ENCODE measurements at regions not wholly inside any gene's neighbourhood (a gene's known extent, or its start where the extent isn't known, plus 50 kb on each side); places are given as distances from the start of the nearest gene placed in this dataset.

GRCh38 chr7:155889636-155890511, 77.6 kb upstream of the SHH start:
- Histone ChIP-seq H3K9me3 (ENCODE audit: low read length) (no peaks in the 10 kb centered on the region), H4K20me1 (ENCODE audit: insufficient read depth) (no peaks in the 10 kb centered on the region), H3K79me2 (replicated peaks; ENCODE audit: insufficient read depth, low read length) (no peaks in the 10 kb centered on the region), H3K4me3 (ENCODE audit: low read length) (no peak overlapping the region), H3K27ac (ENCODE audit: low read length) (no peak overlapping the region), H3K9me2 (ENCODE audit: insufficient read depth, low read length) (no peaks in the 10 kb centered on the region), H2AFZ (ENCODE audit: low read depth, low read length) (no peak overlapping the region), H3K4me2 (ENCODE audit: low read length) (no peak overlapping the region), H3F3A (ENCODE audit: insufficient read depth, low read length, poor library complexity, severe bottlenecking) (no peaks in the 10 kb centered on the region), H3K9ac (ENCODE audit: low read length) (no peak overlapping the region), H3K27me3 (ENCODE audit: insufficient read depth, low read depth, low read length) (no peaks in the 10 kb centered on the region), H3K36me3 (ENCODE audit: insufficient read depth, low read length) (no peaks in the 10 kb centered on the region)
- no peak for TF ChIP-seq RAD21 (conservative IDR thresholded peaks at IDR 0.05)
- no peak for TF ChIP-seq MXI1 (conservative IDR thresholded peaks at IDR 0.05; ENCODE audit: poor library complexity, severe bottlenecking)
- no peak for TF ChIP-seq POLR2AphosphoS5 (IDR thresholded peaks at IDR 0.05)
- no peak for TF ChIP-seq CTCF (IDR thresholded peaks at IDR 0.05; ENCODE audit: poor library complexity, severe bottlenecking)
- no peak for TF ChIP-seq EZH2 (IDR thresholded peaks at IDR 0.05; ENCODE audit: borderline replicate concordance, insufficient read depth, low read length, poor library complexity, severe bottlenecking)
- no peak for TF ChIP-seq TAF1 (IDR thresholded peaks at IDR 0.05; ENCODE audit: low read depth)
- no peak for TF ChIP-seq REST (IDR thresholded peaks at IDR 0.05; ENCODE audit: borderline replicate concordance)
- no peak for TF ChIP-seq SMC3 (conservative IDR thresholded peaks at IDR 0.05; ENCODE audit: poor library complexity)

GRCh38 chr7:155887174-155887525, 74.9 kb upstream of the SHH start:
- no peak overlapping the region for H2AFZ ChIP-seq (ENCODE audit: low read depth, low read length)
- no peaks in the 10 kb centered on the region for H3K79me2 ChIP-seq (replicated peaks; ENCODE audit: insufficient read depth, low read length)
- no peak overlapping the region for H3K4me2 ChIP-seq (ENCODE audit: low read length)
- no peak overlapping the region for H3K4me3 ChIP-seq (ENCODE audit: low read length)
- no peaks in the 10 kb centered on the region for H4K20me1 ChIP-seq (ENCODE audit: insufficient read depth)
- H3K27ac ChIP-seq (ENCODE audit: low read length) = no peak overlapping the region
- no peaks in the 10 kb centered on the region for H3K36me3 ChIP-seq (ENCODE audit: insufficient read depth, low read length)
- no peaks in the 10 kb centered on the region for H3K9me3 ChIP-seq (ENCODE audit: low read length)
- H3K9me2 ChIP-seq (ENCODE audit: insufficient read depth, low read length) = no peaks in the 10 kb centered on the region
- no peaks in the 10 kb centered on the region for H3F3A ChIP-seq (ENCODE audit: insufficient read depth, low read length, poor library complexity, severe bottlenecking)
- no peak overlapping the region for H3K9ac ChIP-seq (ENCODE audit: low read length)
- no peaks in the 10 kb centered on the region for H3K27me3 ChIP-seq (ENCODE audit: insufficient read depth, low read depth, low read length)
- TF ChIP-seq REST (IDR thresholded peaks at IDR 0.05; ENCODE audit: borderline replicate concordance) (no peak), EP300 (conservative IDR thresholded peaks at IDR 0.05; ENCODE audit: poor library complexity, severe bottlenecking) (no peak), MXI1 (conservative IDR thresholded peaks at IDR 0.05; ENCODE audit: poor library complexity, severe bottlenecking) (no peak), TAF1 (IDR thresholded peaks at IDR 0.05; ENCODE audit: low read depth) (no peak), RAD21 (conservative IDR thresholded peaks at IDR 0.05) (no peak), EZH2 (IDR thresholded peaks at IDR 0.05; ENCODE audit: borderline replicate concordance, insufficient read depth, low read length, poor library complexity, severe bottlenecking) (no peak), CTCF (IDR thresholded peaks at IDR 0.05; ENCODE audit: poor library complexity, severe bottlenecking) (no peak)

Data from neural cell (in vitro differentiated cells).